Ramos (cell line): ENCODE measurements at regions not wholly inside any gene's neighbourhood (a gene's known extent, or its start where the extent isn't known, plus 50 kb on each side); places are given as distances from the start of the nearest gene placed in this dataset.
"Not testable (repeated sequence)": the region's sequence is repeated elsewhere in the genome, so short reads cannot be mapped to it uniquely, and the experiment has no call there.

Experiments used
- in situ Hi-C: fragments of 300-500 bp; cut with MboI; formaldehyde crosslinking; loops from one replicate; pipeline ENCODE4 v1.14.3; 2022; ENCODE audit warnings: low sequenced_read_pairs; ENCODE audit not compliant: unreplicated experiment

GRCh38 chr9:135410831-135411473 lies 68.6 kb upstream of the PPP1R26 start:
- in situ Hi-C loops: no loop called here

GRCh38 chr9:135411605-135412004 lies 68.0 kb upstream of the PPP1R26 start:
- in situ Hi-C loops: not testable (repeated sequence)

GRCh38 chr9:135412315-135413085 lies 67.1 kb upstream of the PPP1R26 start:
- in situ Hi-C loops: not testable (repeated sequence)

- in situ Hi-C loops: no loop called here
Observed at GRCh38 chr9:135413086-135413375, 66.6 kb upstream of the PPP1R26 start.

GRCh38 chr9:135413461-135413860 lies 66.1 kb upstream of the PPP1R26 start:
- in situ Hi-C loops: no loop called here

- in situ Hi-C loops: no loop called here
Observed at GRCh38 chr9:135414293-135414692, 65.3 kb upstream of the PPP1R26 start.

- in situ Hi-C loops: no loop called here
Observed at GRCh38 chr9:135415586-135415985, 64.0 kb upstream of the PPP1R26 start.

- in situ Hi-C loops: no loop called here
Observed at GRCh38 chr9:135416664-135417290, 62.8 kb upstream of the PPP1R26 start.

GRCh38 chr9:135418161-135418560 lies 61.4 kb upstream of the PPP1R26 start:
- in situ Hi-C loops: no loop called here

GRCh38 chr9:135419106-135419505 lies 60.5 kb upstream of the PPP1R26 start:
- in situ Hi-C loops: no loop called here

GRCh38 chr9:135422341-135422944 lies 57.1 kb upstream of the PPP1R26 start:
- in situ Hi-C loops: no loop called here

GRCh38 chr9:135423725-135424124 lies 55.9 kb upstream of the PPP1R26 start:
- in situ Hi-C loops: no loop called here
